Osteoblast (primary cell): ENCODE measurements at regions not wholly inside any gene's neighbourhood (a gene's known extent, or its start where the extent isn't known, plus 50 kb on each side); places are given as distances from the start of the nearest gene placed in this dataset. TPM values are rescaled to one million over a fixed set of nuclear protein-coding genes. Genes with fewer than 3 reads are reported as not detected.

Experiments used
- DNase-seq: peaks from one replicate; pipeline ENCODE4 v3.0.0; 2011; ENCODE audit warnings: low spot score, mixed read lengths; ENCODE audit not compliant: insufficient read length; ENCODE audit errors: missing footprints
- H2AFZ ChIP-seq: 2 replicates; pipeline ENCODE4 v1.6.0; 2011; ENCODE audit warnings: mild to moderate bottlenecking, low read length
- H3K27ac ChIP-seq: 2 replicates; pipeline ENCODE4 v1.5.1; 2011; ENCODE audit warnings: mild to moderate bottlenecking, low read depth, low read length, moderate library complexity
- H3K27me3 ChIP-seq: 2 replicates; pipeline ENCODE4 v1.6.0; 2012; ENCODE audit warnings: mild to moderate bottlenecking, control low read depth, inconsistent platforms, low read length, moderate library complexity; ENCODE audit not compliant: insufficient read depth
- H3K36me3 ChIP-seq: 2 replicates; pipeline ENCODE4 v1.5.1; 2011; ENCODE audit warnings: mild to moderate bottlenecking, low read length, control low read depth, moderate library complexity; ENCODE audit not compliant: insufficient read depth
- H3K4me1 ChIP-seq: 2 replicates; pipeline ENCODE4 v1.5.1; 2011; ENCODE audit warnings: mild to moderate bottlenecking, low read length, control low read depth, moderate library complexity; ENCODE audit not compliant: insufficient read depth
- H3K4me2 ChIP-seq: 2 replicates; pipeline ENCODE4 v1.6.0; 2011; ENCODE audit warnings: mild to moderate bottlenecking, low read length; ENCODE audit not compliant: insufficient read depth
- H3K4me3 ChIP-seq: fragments of 200-600 bp; sonication (generic); 3 replicates; pipeline ENCODE4 v1.5.1; 2012; ENCODE audit warnings: mild to moderate bottlenecking, low read length, inconsistent platforms; ENCODE audit not compliant: insufficient read depth
- H3K79me2 ChIP-seq: 2 replicates; pipeline ENCODE4 v1.6.0; 2012; ENCODE audit warnings: mild to moderate bottlenecking, low read length, control low read depth, inconsistent platforms; ENCODE audit not compliant: insufficient read depth
- H3K9me3 ChIP-seq: 2 replicates; pipeline ENCODE4 v1.5.1; 2011; ENCODE audit warnings: low read depth, low read length, control low read depth
- H4K20me1 ChIP-seq: 2 replicates; pipeline ENCODE4 v1.6.0; 2012; ENCODE audit warnings: mild to moderate bottlenecking, low read length, control low read depth; ENCODE audit not compliant: insufficient read depth
- CTCF ChIP-seq: IDR thresholded peaks from 2 replicates; pipeline ENCODE4 v1.5.1; 2011; ENCODE audit warnings: mild to moderate bottlenecking, low read depth, low read length, moderate library complexity; ENCODE audit errors: extremely low read depth
- small RNA-seq: library from RNA; depleted of rRNA; stranded (forward); fragments of <200 nt; gene quantifications from one replicate; pipeline ENCODE3, GENCODE V24; 2012

GRCh38 chr2:23330214-23330613 lies 54.8 kb upstream of the KLHL29 start:
- no peak for DNase-seq
- Histone ChIP-seq H3K27me3 (no peaks in the 10 kb centered on the region), H3K36me3 (no peaks in the 10 kb centered on the region)

More at GRCh38 chr2:23330214-23330613, 54.8 kb upstream of the KLHL29 start:
- Histone ChIP-seq H3K9me3 (no peaks in the 10 kb centered on the region), H4K20me1 (no peaks in the 10 kb centered on the region), H3K4me3 (no peak overlapping the region), H3K79me2 (no peaks in the 10 kb centered on the region), H3K27ac (no peak overlapping the region), H3K4me2 (no peak overlapping the region), H2AFZ (no peak overlapping the region), H3K4me1 (no peaks in the 10 kb centered on the region)
- TF ChIP-seq CTCF, result no peak

Small RNA genes in the stretch of these regions (small RNA-seq; reads per million reads assigned to genes)
- gene AC099799.1, result not detected
- not detected for gene RN7SL117P
- not detected for gene RNA5SP87
